A549 (cell line): ENCODE measurements at regions not wholly inside any gene's neighbourhood (a gene's known extent, or its start where the extent isn't known, plus 50 kb on each side); places are given as distances from the start of the nearest gene placed in this dataset.
"Not testable (repeated sequence)": the region's sequence is repeated elsewhere in the genome, so short reads cannot be mapped to it uniquely, and the experiment has no call there.

Experiments
- CTCF ChIP-seq: fragments of >200 bp; sonication (Bioruptor Twin); formaldehyde crosslinking; IDR thresholded peaks from 3 replicates; pipeline ENCODE4 v1.5.1; 2016
- RFX5 ChIP-seq: fragments of 450-650 bp; IDR thresholded peaks from 2 replicates; pipeline ENCODE4 v1.7.1; 2014; ENCODE audit warnings: antibody characterized with exemption, mild to moderate bottlenecking, moderate library complexity

DNA sequence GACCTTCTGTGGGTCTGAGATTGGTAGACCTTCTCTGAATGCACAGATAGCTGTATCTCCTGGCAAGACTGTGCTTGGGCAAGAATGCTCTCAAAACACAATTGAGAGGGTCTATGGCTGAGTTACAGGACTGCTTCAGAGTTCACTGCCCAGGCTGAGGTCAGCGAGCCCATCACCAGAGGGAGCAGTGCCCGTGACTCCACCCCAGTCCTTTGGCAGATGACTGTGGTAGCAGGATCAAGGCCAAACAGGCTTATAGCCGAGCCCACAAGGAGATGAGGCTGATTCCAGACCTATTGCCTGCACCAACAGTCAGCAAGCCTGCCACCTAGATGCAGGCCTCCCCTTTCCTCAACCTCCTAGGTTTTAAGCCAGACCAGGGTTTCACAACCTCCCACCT lies 89.4 kb downstream of the CHRFAM7A start:
- not testable (repeated sequence) for TF ChIP-seq CTCF, RFX5
